GM23338 (cell line): ENCODE measurements at regions not wholly inside any gene's neighbourhood (a gene's known extent, or its start where the extent isn't known, plus 50 kb on each side); places are given as distances from the start of the nearest gene placed in this dataset.

ENCODE experiments used
- ATAC-seq: fragments of 200-7000 bp; cut with Tn5 transposase; 3 replicates; pipeline ENCODE4 v1.9.1; 2020
- DNase-seq: peaks from one replicate; pipeline ENCODE4 v3.0.0-alpha.2; 2015; ENCODE audit warnings: low spot score
- H2AFZ ChIP-seq: fragments of 200-600 bp; sonication (generic); 2 replicates; pipeline ENCODE4 v1.8.0; 2016; ENCODE audit warnings: antibody characterized with exemption, mild to moderate bottlenecking, moderate library complexity
- H3F3A ChIP-seq: fragments of 200-600 bp; sonication (generic); replicated peaks from 2 replicates; pipeline ENCODE4 v1.8.0; 2017; ENCODE audit warnings: antibody characterized with exemption, mixed run types, low read depth
- H3K27ac ChIP-seq: fragments of 200-600 bp; sonication (generic); 2 replicates; pipeline ENCODE4 v1.6.1; 2016; ENCODE audit warnings: low read depth
- H3K27me3 ChIP-seq: fragments of 200-600 bp; sonication (generic); 2 replicates; pipeline ENCODE4 v1.8.0; 2016; ENCODE audit warnings: mild to moderate bottlenecking, mixed run types, moderate library complexity; ENCODE audit not compliant: insufficient read depth
- H3K36me3 ChIP-seq: fragments of 200-600 bp; sonication (generic); 2 replicates; pipeline ENCODE4 v1.8.0; 2016; ENCODE audit warnings: mild to moderate bottlenecking; ENCODE audit not compliant: insufficient read depth
- H3K4me1 ChIP-seq: fragments of 200-600 bp; sonication (generic); 2 replicates; pipeline ENCODE4 v1.8.0; 2016; ENCODE audit warnings: mild to moderate bottlenecking, moderate library complexity; ENCODE audit not compliant: insufficient read depth
- H3K4me2 ChIP-seq: fragments of 200-600 bp; sonication (generic); 2 replicates; pipeline ENCODE4 v1.7.1; 2017; ENCODE audit warnings: mixed run types
- H3K4me3 ChIP-seq: fragments of 200-600 bp; sonication (generic); 2 replicates; pipeline ENCODE4 v1.6.1; 2016; ENCODE audit warnings: mixed run types
- H3K79me2 ChIP-seq: fragments of 200-600 bp; sonication (generic); replicated peaks from 2 replicates; pipeline ENCODE4 v1.8.0; 2017; ENCODE audit warnings: mild to moderate bottlenecking; ENCODE audit not compliant: insufficient read depth
- H3K9me2 ChIP-seq: fragments of 200-600 bp; sonication (generic); 2 replicates; pipeline ENCODE4 v1.8.0; 2017; ENCODE audit not compliant: insufficient read depth
- H4K20me1 ChIP-seq: fragments of 200-600 bp; sonication (generic); replicated peaks from 2 replicates; pipeline ENCODE4 v1.8.0; 2017; ENCODE audit warnings: mild to moderate bottlenecking; ENCODE audit not compliant: insufficient read depth
- H3K27ac Mint-ChIP-seq: 2 replicates; pipeline ENCODE4 v1.8.0; 2020; ENCODE audit warnings: inconsistent platforms, mild to moderate bottlenecking, moderate library complexity, mixed read lengths
- H3K27me3 Mint-ChIP-seq: 3 replicates; pipeline ENCODE4 v1.8.0; 2022; ENCODE audit warnings: low read depth, mild to moderate bottlenecking, moderate library complexity, mixed read lengths, inconsistent platforms; ENCODE audit not compliant: insufficient read depth, poor library complexity
- H3K36me3 Mint-ChIP-seq: 3 replicates; pipeline ENCODE4 v1.8.0; 2021; ENCODE audit warnings: low read depth, mild to moderate bottlenecking, inconsistent platforms, moderate library complexity, mixed read lengths
- H3K4me1 Mint-ChIP-seq: 3 replicates; pipeline ENCODE4 v1.8.0; 2020; ENCODE audit warnings: mild to moderate bottlenecking, inconsistent platforms, mixed read lengths
- H3K4me3 Mint-ChIP-seq: 3 replicates; pipeline ENCODE4 v1.8.0; 2021; ENCODE audit warnings: moderate library complexity, mild to moderate bottlenecking, inconsistent platforms, mixed read lengths
- H3K9me3 Mint-ChIP-seq: 3 replicates; pipeline ENCODE4 v1.8.0; 2020; ENCODE audit warnings: moderate library complexity, mild to moderate bottlenecking, inconsistent platforms, mixed read lengths
- CREB1 ChIP-seq: fragments of 250-450 bp; sonication (Bioruptor Pico); IDR thresholded peaks from 2 replicates; pipeline ENCODE4 v1.5.0; 2020; ENCODE audit warnings: low read depth, mild to moderate bottlenecking, moderate library complexity
- JUNB ChIP-seq: IDR thresholded peaks from one replicate; pipeline ENCODE4 v1.6.1; 2016; ENCODE audit warnings: antibody characterized with exemption; ENCODE audit not compliant: unreplicated experiment
- NANOG ChIP-seq: IDR thresholded peaks from 2 replicates; pipeline ENCODE4 v1.6.1; 2016; ENCODE audit warnings: antibody characterized with exemption, borderline replicate concordance
- POLR2AphosphoS5 ChIP-seq: IDR thresholded peaks from 2 replicates; pipeline ENCODE4 v1.6.1; 2016; ENCODE audit warnings: antibody characterized with exemption, low read depth
- ZNF114 ChIP-seq: fragments of 250-450 bp; sonication (Bioruptor Pico); IDR thresholded peaks from 2 replicates; pipeline ENCODE4 v1.5.0; 2020; ENCODE audit warnings: mild to moderate bottlenecking, moderate library complexity
- ZNF331 ChIP-seq: fragments of 250-450 bp; sonication (Bioruptor Pico); IDR thresholded peaks from 2 replicates; pipeline ENCODE4 v1.5.0; 2020; ENCODE audit warnings: low read depth, mild to moderate bottlenecking, moderate library complexity
- TF ChIP-seq, protein P1 (sequence below), 2 experiments: fragments of 200-600 bp in 1 of 2; sonication (generic) in 1 of 2; conservative IDR thresholded peaks; 2 replicates each; pipeline versions ENCODE4 v1.5.1 to v1.6.1; 2016 to 2017; ENCODE audit warnings: antibody characterized with exemption in 2 of 2, low read depth in 2 of 2, mild to moderate bottlenecking in 2 of 2, moderate library complexity in 1 of 2
- TF ChIP-seq, protein P2 (sequence below): IDR thresholded peaks from 2 replicates; pipeline ENCODE4 v1.6.1; 2016; ENCODE audit warnings: antibody characterized with exemption
- TF ChIP-seq, protein P3 (sequence below): IDR thresholded peaks from one replicate; pipeline ENCODE4 v1.6.1; 2018; ENCODE audit warnings: antibody characterized with exemption; ENCODE audit not compliant: unreplicated experiment
- TF ChIP-seq, protein P4 (sequence below): fragments of 250-450 bp; sonication (Bioruptor Pico); IDR thresholded peaks from 2 replicates; pipeline ENCODE4 v1.5.0; 2020; ENCODE audit warnings: mild to moderate bottlenecking, moderate library complexity

DNA sequence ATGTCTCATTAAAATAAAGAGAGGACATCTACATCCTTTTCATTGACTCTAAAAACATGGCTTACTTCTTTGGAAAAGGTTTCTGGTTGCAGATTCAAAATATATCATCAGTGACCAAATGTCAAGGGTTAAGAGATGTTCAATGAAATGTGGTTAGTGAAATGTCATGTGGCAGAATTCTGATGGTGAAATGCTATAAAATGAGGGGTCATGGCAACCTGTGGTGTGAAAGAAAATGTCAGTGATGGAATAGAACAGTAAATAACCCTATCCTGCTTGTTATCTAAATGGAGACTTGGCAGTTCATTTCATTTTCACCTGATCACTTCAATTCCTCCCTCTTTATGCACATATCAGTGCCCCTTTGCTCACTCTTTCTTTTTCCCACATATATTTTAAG is 79.4 kb downstream of the TFPI2 start:
- Mint-ChIP-seq H3K4me1 (no peaks in the 10 kb centered on the region), H3K9me3 (no peaks in the 10 kb centered on the region), H3K36me3 (no peaks in the 10 kb centered on the region; the same call in 2 of the 3 replicates), H3K27ac (no peak overlapping the region), H3K27me3 (no peaks in the 10 kb centered on the region), H3K4me3 (no peak overlapping the region)
- Histone ChIP-seq H3K27ac (no peak overlapping the region), H3K4me1 (no peaks in the 10 kb centered on the region), H3K79me2 (no peaks in the 10 kb centered on the region), H3K4me3 (no peak overlapping the region), H4K20me1 (no peaks in the 10 kb centered on the region), H3K36me3 (no peaks in the 10 kb centered on the region), H3F3A (no peaks in the 10 kb centered on the region), H3K4me2 (no peak overlapping the region), H2AFZ (no peak overlapping the region), H3K9me2 (no peaks in the 10 kb centered on the region; the same call in 1 of the 2 replicates), H3K27me3 (no peaks in the 10 kb centered on the region)
- no peak for ATAC-seq
- no peak for TF ChIP-seq NANOG
- TF ChIP-seq ZNF331 (CRISPR knock-in tag): no peak
- no peak for DNase-seq

DNA sequence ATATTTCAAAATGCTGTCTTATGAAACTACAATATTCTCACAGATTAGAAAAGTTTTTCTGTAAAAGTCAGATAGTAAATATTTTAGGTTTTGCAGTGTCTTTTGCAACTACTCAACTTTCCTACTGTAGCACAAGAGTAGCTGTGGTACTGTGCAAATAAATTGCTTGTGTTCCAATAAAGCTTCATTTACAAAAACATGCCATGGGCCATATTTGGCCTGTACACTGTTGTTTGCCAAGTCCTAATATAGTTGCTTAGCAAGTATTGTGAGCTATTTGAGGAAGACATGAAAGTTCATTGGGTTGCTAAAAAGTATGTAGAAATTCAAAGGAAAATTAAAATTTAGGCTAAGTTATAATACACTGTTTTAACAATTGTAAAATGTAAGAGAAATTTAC is 80.0 kb downstream of the TFPI2 start:
- ATAC-seq (no peak), DNase-seq (no peak)
- no peaks in the 10 kb centered on the region for H3K9me3 Mint-ChIP-seq
- H3K36me3 ChIP-seq: no peaks in the 10 kb centered on the region
- no peaks in the 10 kb centered on the region for H3K4me1 Mint-ChIP-seq
- H3F3A ChIP-seq: no peaks in the 10 kb centered on the region
- no peak overlapping the region for H3K4me3 Mint-ChIP-seq
- H3K27me3 ChIP-seq: no peaks in the 10 kb centered on the region
- H3K4me1 ChIP-seq: no peaks in the 10 kb centered on the region
- H3K27ac ChIP-seq: no peak overlapping the region
- H3K79me2 ChIP-seq: no peaks in the 10 kb centered on the region
- no peaks in the 10 kb centered on the region for H3K27me3 Mint-ChIP-seq
- H3K36me3 Mint-ChIP-seq: no peaks in the 10 kb centered on the region; the same call in 2 of the 3 replicates
- no peak overlapping the region for H3K27ac Mint-ChIP-seq
- no peaks in the 10 kb centered on the region for H4K20me1 ChIP-seq
- no peak overlapping the region for H3K4me2 ChIP-seq
- H3K9me2 ChIP-seq: no peaks in the 10 kb centered on the region; the same call in 1 of the 2 replicates
- no peak overlapping the region for H3K4me3 ChIP-seq
- H2AFZ ChIP-seq: no peak overlapping the region
- TF ChIP-seq ZNF331 (CRISPR knock-in tag): no peak
- TF ChIP-seq, protein P1, sequence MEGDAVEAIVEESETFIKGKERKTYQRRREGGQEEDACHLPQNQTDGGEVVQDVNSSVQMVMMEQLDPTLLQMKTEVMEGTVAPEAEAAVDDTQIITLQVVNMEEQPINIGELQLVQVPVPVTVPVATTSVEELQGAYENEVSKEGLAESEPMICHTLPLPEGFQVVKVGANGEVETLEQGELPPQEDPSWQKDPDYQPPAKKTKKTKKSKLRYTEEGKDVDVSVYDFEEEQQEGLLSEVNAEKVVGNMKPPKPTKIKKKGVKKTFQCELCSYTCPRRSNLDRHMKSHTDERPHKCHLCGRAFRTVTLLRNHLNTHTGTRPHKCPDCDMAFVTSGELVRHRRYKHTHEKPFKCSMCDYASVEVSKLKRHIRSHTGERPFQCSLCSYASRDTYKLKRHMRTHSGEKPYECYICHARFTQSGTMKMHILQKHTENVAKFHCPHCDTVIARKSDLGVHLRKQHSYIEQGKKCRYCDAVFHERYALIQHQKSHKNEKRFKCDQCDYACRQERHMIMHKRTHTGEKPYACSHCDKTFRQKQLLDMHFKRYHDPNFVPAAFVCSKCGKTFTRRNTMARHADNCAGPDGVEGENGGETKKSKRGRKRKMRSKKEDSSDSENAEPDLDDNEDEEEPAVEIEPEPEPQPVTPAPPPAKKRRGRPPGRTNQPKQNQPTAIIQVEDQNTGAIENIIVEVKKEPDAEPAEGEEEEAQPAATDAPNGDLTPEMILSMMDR (conservative IDR thresholded peaks at IDR 0.05; ENCODE audit: low read depth in 2 of 2): no peak
- TF ChIP-seq POLR2AphosphoS5: no peak
- TF ChIP-seq NANOG: no peak
- TF ChIP-seq JUNB: no peak
- no peak for TF ChIP-seq CREB1 (CRISPR knock-in tag)
- TF ChIP-seq, protein P2, sequence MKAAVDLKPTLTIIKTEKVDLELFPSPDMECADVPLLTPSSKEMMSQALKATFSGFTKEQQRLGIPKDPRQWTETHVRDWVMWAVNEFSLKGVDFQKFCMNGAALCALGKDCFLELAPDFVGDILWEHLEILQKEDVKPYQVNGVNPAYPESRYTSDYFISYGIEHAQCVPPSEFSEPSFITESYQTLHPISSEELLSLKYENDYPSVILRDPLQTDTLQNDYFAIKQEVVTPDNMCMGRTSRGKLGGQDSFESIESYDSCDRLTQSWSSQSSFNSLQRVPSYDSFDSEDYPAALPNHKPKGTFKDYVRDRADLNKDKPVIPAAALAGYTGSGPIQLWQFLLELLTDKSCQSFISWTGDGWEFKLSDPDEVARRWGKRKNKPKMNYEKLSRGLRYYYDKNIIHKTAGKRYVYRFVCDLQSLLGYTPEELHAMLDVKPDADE: no peak
- TF ChIP-seq ZNF114 (CRISPR knock-in tag): no peak
- TF ChIP-seq, protein P3, sequence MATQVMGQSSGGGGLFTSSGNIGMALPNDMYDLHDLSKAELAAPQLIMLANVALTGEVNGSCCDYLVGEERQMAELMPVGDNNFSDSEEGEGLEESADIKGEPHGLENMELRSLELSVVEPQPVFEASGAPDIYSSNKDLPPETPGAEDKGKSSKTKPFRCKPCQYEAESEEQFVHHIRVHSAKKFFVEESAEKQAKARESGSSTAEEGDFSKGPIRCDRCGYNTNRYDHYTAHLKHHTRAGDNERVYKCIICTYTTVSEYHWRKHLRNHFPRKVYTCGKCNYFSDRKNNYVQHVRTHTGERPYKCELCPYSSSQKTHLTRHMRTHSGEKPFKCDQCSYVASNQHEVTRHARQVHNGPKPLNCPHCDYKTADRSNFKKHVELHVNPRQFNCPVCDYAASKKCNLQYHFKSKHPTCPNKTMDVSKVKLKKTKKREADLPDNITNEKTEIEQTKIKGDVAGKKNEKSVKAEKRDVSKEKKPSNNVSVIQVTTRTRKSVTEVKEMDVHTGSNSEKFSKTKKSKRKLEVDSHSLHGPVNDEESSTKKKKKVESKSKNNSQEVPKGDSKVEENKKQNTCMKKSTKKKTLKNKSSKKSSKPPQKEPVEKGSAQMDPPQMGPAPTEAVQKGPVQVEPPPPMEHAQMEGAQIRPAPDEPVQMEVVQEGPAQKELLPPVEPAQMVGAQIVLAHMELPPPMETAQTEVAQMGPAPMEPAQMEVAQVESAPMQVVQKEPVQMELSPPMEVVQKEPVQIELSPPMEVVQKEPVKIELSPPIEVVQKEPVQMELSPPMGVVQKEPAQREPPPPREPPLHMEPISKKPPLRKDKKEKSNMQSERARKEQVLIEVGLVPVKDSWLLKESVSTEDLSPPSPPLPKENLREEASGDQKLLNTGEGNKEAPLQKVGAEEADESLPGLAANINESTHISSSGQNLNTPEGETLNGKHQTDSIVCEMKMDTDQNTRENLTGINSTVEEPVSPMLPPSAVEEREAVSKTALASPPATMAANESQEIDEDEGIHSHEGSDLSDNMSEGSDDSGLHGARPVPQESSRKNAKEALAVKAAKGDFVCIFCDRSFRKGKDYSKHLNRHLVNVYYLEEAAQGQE: no peak
- TF ChIP-seq, protein P4, sequence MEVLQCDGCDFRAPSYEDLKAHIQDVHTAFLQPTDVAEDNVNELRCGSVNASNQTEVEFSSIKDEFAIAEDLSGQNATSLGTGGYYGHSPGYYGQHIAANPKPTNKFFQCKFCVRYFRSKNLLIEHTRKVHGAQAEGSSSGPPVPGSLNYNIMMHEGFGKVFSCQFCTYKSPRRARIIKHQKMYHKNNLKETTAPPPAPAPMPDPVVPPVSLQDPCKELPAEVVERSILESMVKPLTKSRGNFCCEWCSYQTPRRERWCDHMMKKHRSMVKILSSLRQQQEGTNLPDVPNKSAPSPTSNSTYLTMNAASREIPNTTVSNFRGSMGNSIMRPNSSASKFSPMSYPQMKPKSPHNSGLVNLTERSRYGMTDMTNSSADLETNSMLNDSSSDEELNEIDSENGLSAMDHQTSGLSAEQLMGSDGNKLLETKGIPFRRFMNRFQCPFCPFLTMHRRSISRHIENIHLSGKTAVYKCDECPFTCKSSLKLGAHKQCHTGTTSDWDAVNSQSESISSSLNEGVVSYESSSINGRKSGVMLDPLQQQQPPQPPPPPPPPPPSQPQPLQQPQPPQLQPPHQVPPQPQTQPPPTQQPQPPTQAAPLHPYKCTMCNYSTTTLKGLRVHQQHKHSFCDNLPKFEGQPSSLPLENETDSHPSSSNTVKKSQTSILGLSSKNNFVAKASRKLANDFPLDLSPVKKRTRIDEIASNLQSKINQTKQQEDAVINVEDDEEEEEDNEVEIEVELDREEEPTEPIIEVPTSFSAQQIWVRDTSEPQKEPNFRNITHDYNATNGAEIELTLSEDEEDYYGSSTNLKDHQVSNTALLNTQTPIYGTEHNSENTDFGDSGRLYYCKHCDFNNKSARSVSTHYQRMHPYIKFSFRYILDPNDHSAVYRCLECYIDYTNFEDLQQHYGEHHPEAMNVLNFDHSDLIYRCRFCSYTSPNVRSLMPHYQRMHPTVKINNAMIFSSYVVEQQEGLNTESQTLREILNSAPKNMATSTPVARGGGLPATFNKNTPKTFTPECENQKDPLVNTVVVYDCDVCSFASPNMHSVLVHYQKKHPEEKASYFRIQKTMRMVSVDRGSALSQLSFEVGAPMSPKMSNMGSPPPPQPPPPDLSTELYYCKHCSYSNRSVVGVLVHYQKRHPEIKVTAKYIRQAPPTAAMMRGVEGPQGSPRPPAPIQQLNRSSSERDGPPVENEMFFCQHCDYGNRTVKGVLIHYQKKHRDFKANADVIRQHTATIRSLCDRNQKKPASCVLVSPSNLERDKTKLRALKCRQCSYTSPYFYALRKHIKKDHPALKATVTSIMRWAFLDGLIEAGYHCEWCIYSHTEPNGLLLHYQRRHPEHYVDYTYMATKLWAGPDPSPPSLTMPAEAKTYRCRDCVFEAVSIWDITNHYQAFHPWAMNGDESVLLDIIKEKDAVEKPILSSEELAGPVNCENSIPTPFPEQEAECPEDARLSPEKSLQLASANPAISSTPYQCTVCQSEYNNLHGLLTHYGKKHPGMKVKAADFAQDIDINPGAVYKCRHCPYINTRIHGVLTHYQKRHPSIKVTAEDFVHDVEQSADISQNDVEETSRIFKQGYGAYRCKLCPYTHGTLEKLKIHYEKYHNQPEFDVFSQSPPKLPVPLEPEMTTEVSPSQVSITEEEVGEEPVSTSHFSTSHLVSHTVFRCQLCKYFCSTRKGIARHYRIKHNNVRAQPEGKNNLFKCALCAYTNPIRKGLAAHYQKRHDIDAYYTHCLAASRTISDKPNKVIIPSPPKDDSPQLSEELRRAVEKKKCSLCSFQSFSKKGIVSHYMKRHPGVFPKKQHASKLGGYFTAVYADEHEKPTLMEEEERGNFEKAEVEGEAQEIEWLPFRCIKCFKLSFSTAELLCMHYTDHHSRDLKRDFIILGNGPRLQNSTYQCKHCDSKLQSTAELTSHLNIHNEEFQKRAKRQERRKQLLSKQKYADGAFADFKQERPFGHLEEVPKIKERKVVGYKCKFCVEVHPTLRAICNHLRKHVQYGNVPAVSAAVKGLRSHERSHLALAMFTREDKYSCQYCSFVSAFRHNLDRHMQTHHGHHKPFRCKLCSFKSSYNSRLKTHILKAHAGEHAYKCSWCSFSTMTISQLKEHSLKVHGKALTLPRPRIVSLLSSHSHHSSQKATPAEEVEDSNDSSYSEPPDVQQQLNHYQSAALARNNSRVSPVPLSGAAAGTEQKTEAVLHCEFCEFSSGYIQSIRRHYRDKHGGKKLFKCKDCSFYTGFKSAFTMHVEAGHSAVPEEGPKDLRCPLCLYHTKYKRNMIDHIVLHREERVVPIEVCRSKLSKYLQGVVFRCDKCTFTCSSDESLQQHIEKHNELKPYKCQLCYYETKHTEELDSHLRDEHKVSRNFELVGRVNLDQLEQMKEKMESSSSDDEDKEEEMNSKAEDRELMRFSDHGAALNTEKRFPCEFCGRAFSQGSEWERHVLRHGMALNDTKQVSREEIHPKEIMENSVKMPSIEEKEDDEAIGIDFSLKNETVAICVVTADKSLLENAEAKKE (CRISPR knock-in tag): no peak
